SK-N-SH (cell line): ENCODE measurements at regions not wholly inside any gene's neighbourhood (a gene's known extent, or its start where the extent isn't known, plus 50 kb on each side); places are given as distances from the start of the nearest gene placed in this dataset.
A peak's percentile ranks its signal among the peaks of the same experiment; 100 is the strongest.

ENCODE experiments used
- CTCF ChIA-PET: fragments of 300-600, 350-600 bp; formaldehyde crosslinking; extraction: SDS; loops from one replicate; lab custom pipeline; 2021; lab: Yijun Ruan, JAX
- POLR2A ChIA-PET: fragments of 350-600 bp; sonication (Branson Sonifier 250); formaldehyde crosslinking; extraction: SDS; loops from one replicate; lab custom pipeline; 2020; ENCODE audit warnings: antibody characterized with exemption, inconsistent platforms; lab: Yijun Ruan, JAX
- DNase-seq: peaks from one replicate; pipeline ENCODE4 v3.0.0; 2012
- H2AFZ ChIP-seq: fragments of 200-600 bp; sonication (generic); 2 replicates; pipeline ENCODE4 v1.8.1; 2016; ENCODE audit warnings: antibody characterized with exemption, mild to moderate bottlenecking, low read depth
- H3F3A ChIP-seq: fragments of 200-600 bp; sonication (generic); replicated peaks from 2 replicates; pipeline ENCODE3; 2016; ENCODE audit warnings: antibody characterized with exemption, mild to moderate bottlenecking; ENCODE audit not compliant: insufficient read depth
- H3K27ac ChIP-seq, 2 experiments: fragments of 200-500 bp in 1 of 2; fragments of 200-600 bp in 1 of 2; sonication (Bioruptor generic) in 1 of 2; sonication (generic), shearing (Covaris generic) in 1 of 2; 2 replicates each; pipeline versions ENCODE4 v1.5.1 to v1.6.1; 2014 to 2016; ENCODE audit warnings: low read depth in 2 of 2, inconsistent platforms in 1 of 2, low read length in 1 of 2, mild to moderate bottlenecking in 1 of 2, mixed read lengths in 1 of 2
- H3K27me3 ChIP-seq: fragments of 200-600 bp; sonication (generic), shearing (Covaris generic); 2 replicates; pipeline ENCODE4 v1.6.1; 2016; ENCODE audit warnings: mixed run types; ENCODE audit not compliant: insufficient read depth
- H3K36me3 ChIP-seq, 2 experiments: fragments of 200-500 bp in 1 of 2; fragments of 200-600 bp in 1 of 2; sonication (Bioruptor generic) in 1 of 2; sonication (generic) in 1 of 2; replicated peaks in 1 of 2; 2 replicates each; pipeline versions ENCODE3 to v1.5.1; 2014 to 2016; ENCODE audit warnings: low read length in 1 of 2, mild to moderate bottlenecking in 1 of 2; ENCODE audit not compliant: insufficient read depth in 2 of 2, control insufficient read depth in 1 of 2
- H3K4me1 ChIP-seq, 2 experiments: fragments of 200-500 bp in 1 of 2; fragments of 200-600 bp in 1 of 2; sonication (Bioruptor generic) in 1 of 2; sonication (generic), shearing (Covaris generic) in 1 of 2; 2 replicates each; pipeline versions ENCODE4 v1.5.1 to v1.6.1; 2014 to 2016; ENCODE audit warnings: low read depth in 1 of 2, low read length in 1 of 2, mixed run types in 1 of 2; ENCODE audit not compliant: insufficient read depth in 2 of 2, control insufficient read depth in 1 of 2
- H3K4me2 ChIP-seq: fragments of 200-600 bp; sonication (generic), shearing (Covaris generic); 2 replicates; pipeline ENCODE4 v1.6.1; 2017; ENCODE audit warnings: mixed run types
- H3K4me3 ChIP-seq, 2 experiments: fragments of 200-500 bp in 1 of 2; fragments of 200-600 bp in 1 of 2; sonication (Bioruptor generic) in 1 of 2; sonication (generic), shearing (Covaris generic) in 1 of 2; 2 replicates each; pipeline versions ENCODE4 v1.5.1 to v1.8.1; 2014 to 2016; ENCODE audit warnings: low read depth in 2 of 2, inconsistent platforms in 1 of 2, low read length in 1 of 2, mild to moderate bottlenecking in 1 of 2, mixed read lengths in 1 of 2, moderate library complexity in 1 of 2
- H3K79me2 ChIP-seq: fragments of 200-600 bp; sonication (generic); 2 replicates; pipeline ENCODE4 v1.8.1; 2017; ENCODE audit warnings: mild to moderate bottlenecking; ENCODE audit not compliant: insufficient read depth
- H3K9ac ChIP-seq: fragments of 200-600 bp; sonication (generic); 2 replicates; pipeline ENCODE4 v1.6.1; 2017; ENCODE audit warnings: mixed run types
- H3K9me2 ChIP-seq: fragments of 200-600 bp; sonication (generic); 2 replicates; pipeline ENCODE4 v1.6.1; 2017; ENCODE audit warnings: mixed run types
- H3K9me3 ChIP-seq: fragments of 200-600 bp; sonication (generic); 2 replicates; pipeline ENCODE4 v1.6.1; 2017; ENCODE audit warnings: mixed run types, mild to moderate bottlenecking, moderate library complexity
- H4K20me1 ChIP-seq: fragments of 200-600 bp; sonication (generic); 2 replicates; pipeline ENCODE4 v1.6.1; 2017; ENCODE audit warnings: mild to moderate bottlenecking, mixed run types; ENCODE audit not compliant: insufficient read depth
- CHD2 ChIP-seq: fragments of 150-350 bp; IDR thresholded peaks from 2 replicates; pipeline ENCODE4 v1.6.1; 2018; ENCODE audit warnings: low read length; ENCODE audit not compliant: partially characterized antibody
- ELF1 ChIP-seq: IDR thresholded peaks from 2 replicates; pipeline ENCODE4 v1.4.0; 2012
- FOSL2 ChIP-seq: IDR thresholded peaks from 2 replicates; pipeline ENCODE4 v1.4.0; 2012; ENCODE audit warnings: low read depth, mild to moderate bottlenecking, moderate library complexity, borderline replicate concordance
- FOXJ3 ChIP-seq: sonication (generic); formaldehyde crosslinking; IDR thresholded peaks from 2 replicates; pipeline ENCODE4 v1.5.1; 2020; ENCODE audit warnings: mild to moderate bottlenecking, missing genetic modification reagents
- FOXM1 ChIP-seq: IDR thresholded peaks from 2 replicates; pipeline ENCODE4 v1.4.0; 2012; ENCODE audit warnings: low read depth, mild to moderate bottlenecking
- GATA2 ChIP-seq: sonication (generic); formaldehyde crosslinking; IDR thresholded peaks from 2 replicates; pipeline ENCODE4 v1.5.0; 2020; ENCODE audit warnings: mild to moderate bottlenecking, missing genetic modification reagents
- MAX ChIP-seq: IDR thresholded peaks from 2 replicates; pipeline ENCODE4 v1.4.0; 2012; ENCODE audit warnings: low read depth
- MEF2A ChIP-seq: IDR thresholded peaks from 2 replicates; pipeline ENCODE4 v1.4.0; 2012; ENCODE audit warnings: low read depth, borderline replicate concordance
- NFIC ChIP-seq: IDR thresholded peaks from 2 replicates; pipeline ENCODE4 v1.4.0; 2012; ENCODE audit warnings: borderline replicate concordance
- NRF1 ChIP-seq: IDR thresholded peaks from 2 replicates; pipeline ENCODE4 v1.6.1; 2012; ENCODE audit warnings: low read depth, mild to moderate bottlenecking, low read length
- RAD21 ChIP-seq: IDR thresholded peaks from 2 replicates; pipeline ENCODE4 v1.6.1; 2012; ENCODE audit warnings: mild to moderate bottlenecking, low read length
- SIN3A ChIP-seq: IDR thresholded peaks from 2 replicates; pipeline ENCODE4 v1.6.1; 2012; ENCODE audit warnings: low read depth, mild to moderate bottlenecking, low read length, moderate library complexity, borderline replicate concordance
- TAF1 ChIP-seq: IDR thresholded peaks from 2 replicates; pipeline ENCODE4 v1.6.1; 2012; ENCODE audit warnings: low read depth, mild to moderate bottlenecking, low read length, moderate library complexity, borderline replicate concordance
- TCF12 ChIP-seq: IDR thresholded peaks from 2 replicates; pipeline ENCODE4 v1.4.0; 2012
- TEAD4 ChIP-seq: IDR thresholded peaks from 2 replicates; pipeline ENCODE4 v1.4.0; 2012; ENCODE audit warnings: mild to moderate bottlenecking, borderline replicate concordance; ENCODE audit not compliant: insufficient read depth
- USF1 ChIP-seq: IDR thresholded peaks from 2 replicates; pipeline ENCODE4 v1.4.0; 2012; ENCODE audit warnings: low read depth, borderline replicate concordance
- ZBTB33 ChIP-seq: IDR thresholded peaks from 2 replicates; pipeline ENCODE4 v1.4.0; 2012; ENCODE audit warnings: low read depth, borderline replicate concordance
- WGBS: methylation state at CpG from one replicate; pipeline ENCODE4 v1.1.6; 2017; ENCODE audit warnings: low lambda C conversion rate; 5-methylcytosine and 5-hydroxymethylcytosine counted together
- TF ChIP-seq, protein P1 (sequence below): fragments of 150-350 bp; IDR thresholded peaks from 2 replicates; pipeline ENCODE4 v1.6.1; 2016; ENCODE audit warnings: mild to moderate bottlenecking, low read depth, low read length
- TF ChIP-seq, protein P2 (sequence below): fragments of 150-350 bp; IDR thresholded peaks from 2 replicates; pipeline ENCODE4 v1.6.1; 2017; ENCODE audit warnings: antibody characterized with exemption, low read length, low read depth, borderline replicate concordance

- Histone ChIP-seq H3K27ac (no peak overlapping the region), H3K4me2 (no peak overlapping the region), H3K9me2 (no peaks in the 10 kb centered on the region), H4K20me1 (no peaks in the 10 kb centered on the region), H3K4me1 (peaks cover 0 to 13% of the 10 kb centered on the region in 2 experiments; a peak in 1 of 4 replicates), H3F3A (no peaks in the 10 kb centered on the region), H3K27me3 (no peaks in the 10 kb centered on the region), H2AFZ (no peak overlapping the region), H3K79me2 (no peaks in the 10 kb centered on the region), H3K9me3 (no peaks in the 10 kb centered on the region), H3K9ac (no peak overlapping the region), H3K4me3 (no peak overlapping the region), H3K36me3 (no peaks in the 10 kb centered on the region)
- ChIA-PET CTCF (interaction anchor here (1.9 to 6.9 kb wide), 2 partner anchors 26 to 118 kb away, joined by 5 to 63 read pairs; no protein-coding TSS in a partner anchor), POLR2A (interaction anchor here (0.6 kb wide), 1 partner anchor 189 kb away, joined by 4 read pairs; no protein-coding TSS in a partner anchor)
- WGBS, result 82% methylated on average over 10 of the region's 26 CpGs
- TF ChIP-seq GATA2 (CRISPR knock-in tag) (no peak), FOXJ3 (CRISPR knock-in tag) (no peak), MAX (no peak), NFIC (no peak), TAF1 (no peak), CHD2 (no peak), USF1 (no peak), FOXM1 (no peak), TEAD4 (no peak), RAD21 (no peak), NRF1 (no peak), ELF1 (no peak), FOSL2 (no peak), SIN3A (no peak), ZBTB33 (no peak), TCF12 (no peak), MEF2A (no peak)
- TF ChIP-seq, protein P1, sequence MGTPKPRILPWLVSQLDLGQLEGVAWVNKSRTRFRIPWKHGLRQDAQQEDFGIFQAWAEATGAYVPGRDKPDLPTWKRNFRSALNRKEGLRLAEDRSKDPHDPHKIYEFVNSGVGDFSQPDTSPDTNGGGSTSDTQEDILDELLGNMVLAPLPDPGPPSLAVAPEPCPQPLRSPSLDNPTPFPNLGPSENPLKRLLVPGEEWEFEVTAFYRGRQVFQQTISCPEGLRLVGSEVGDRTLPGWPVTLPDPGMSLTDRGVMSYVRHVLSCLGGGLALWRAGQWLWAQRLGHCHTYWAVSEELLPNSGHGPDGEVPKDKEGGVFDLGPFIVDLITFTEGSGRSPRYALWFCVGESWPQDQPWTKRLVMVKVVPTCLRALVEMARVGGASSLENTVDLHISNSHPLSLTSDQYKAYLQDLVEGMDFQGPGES, result no peak
- TF ChIP-seq, protein P2, sequence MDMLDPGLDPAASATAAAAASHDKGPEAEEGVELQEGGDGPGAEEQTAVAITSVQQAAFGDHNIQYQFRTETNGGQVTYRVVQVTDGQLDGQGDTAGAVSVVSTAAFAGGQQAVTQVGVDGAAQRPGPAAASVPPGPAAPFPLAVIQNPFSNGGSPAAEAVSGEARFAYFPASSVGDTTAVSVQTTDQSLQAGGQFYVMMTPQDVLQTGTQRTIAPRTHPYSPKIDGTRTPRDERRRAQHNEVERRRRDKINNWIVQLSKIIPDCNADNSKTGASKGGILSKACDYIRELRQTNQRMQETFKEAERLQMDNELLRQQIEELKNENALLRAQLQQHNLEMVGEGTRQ, result no peak
- DNase-seq, result peak; percentile 77
These were observed 57.7 kb upstream of the EGFL7 start for GRCh38 chr9:136604823-136605525.
